Fibroblast of peridontal ligament (primary cell): ENCODE measurements at regions not wholly inside any gene's neighbourhood (a gene's known extent, or its start where the extent isn't known, plus 50 kb on each side); places are given as distances from the start of the nearest gene placed in this dataset.

ENCODE experiments used
- DNase-seq: peaks from one replicate; pipeline ENCODE4 v3.0.0-alpha.2; 2010; ENCODE audit errors: extremely low read depth

- DNase-seq: no peak
Measured at GRCh38 chr2:57936216-57936615, 110.4 kb upstream of the VRK2 start.

- DNase-seq: peak; percentile 19
Measured at GRCh38 chr2:57937456-57937855, 109.2 kb upstream of the VRK2 start.

GRCh38 chr2:57941816-57942215, 104.8 kb upstream of the VRK2 start:
- no peak for DNase-seq

- peak; percentile 18 for DNase-seq
Measured at GRCh38 chr2:57943315-57943714, 103.3 kb upstream of the VRK2 start.

- DNase-seq: no peak
Measured at GRCh38 chr2:57947398-57947797, 99.2 kb upstream of the VRK2 start.

GRCh38 chr2:57954020-57954419, 92.6 kb upstream of the VRK2 start:
- no peak for DNase-seq

- no peak for DNase-seq
Measured at GRCh38 chr2:57957238-57957637, 89.4 kb upstream of the VRK2 start.

GRCh38 chr2:57959390-57959789, 87.2 kb upstream of the VRK2 start:
- DNase-seq: no peak

GRCh38 chr2:57962861-57963260, 83.7 kb upstream of the VRK2 start:
- DNase-seq: no peak

GRCh38 chr2:57965219-57965618, 81.4 kb upstream of the VRK2 start:
- no peak for DNase-seq

GRCh38 chr2:57965961-57966360, 80.6 kb upstream of the VRK2 start:
- DNase-seq: no peak

GRCh38 chr2:57973621-57974186, 72.9 kb upstream of the VRK2 start:
- DNase-seq: no peak

- DNase-seq: no peak
Measured at GRCh38 chr2:57979158-57979557, 67.4 kb upstream of the VRK2 start.

GRCh38 chr2:57981083-57981768, 65.4 kb upstream of the VRK2 start:
- DNase-seq: peak; percentile 96

GRCh38 chr2:57987835-57988573, 58.6 kb upstream of the VRK2 start:
- peak; percentile 67 for DNase-seq

- no peak for DNase-seq
Measured at GRCh38 chr2:57990118-57990725, 56.4 kb upstream of the VRK2 start.
